ENCODE measurements at regions not wholly inside any gene's neighbourhood (a gene's known extent, or its start where the extent isn't known, plus 50 kb on each side); places are given as distances from the start of the nearest gene placed in this dataset.

DNA sequence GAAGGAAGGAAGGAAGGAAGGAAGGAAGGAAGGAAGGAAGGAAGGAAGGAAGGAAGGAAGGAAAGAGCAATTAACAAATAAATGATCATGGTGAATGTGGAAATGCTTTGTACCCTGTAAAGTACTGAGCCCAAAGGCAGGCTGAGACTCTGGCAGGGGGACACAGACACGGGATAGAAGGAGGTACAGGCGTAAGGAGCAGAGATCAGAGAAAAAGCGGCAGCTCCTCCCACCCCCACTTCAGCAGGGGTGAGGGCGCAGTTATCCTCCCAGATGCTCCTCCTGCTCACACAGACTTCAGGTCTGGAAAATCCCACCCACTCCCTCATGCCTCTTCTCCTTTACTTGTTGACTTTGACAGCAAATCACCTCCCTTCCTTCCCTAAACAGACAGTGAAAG, 464.5 kb downstream of the MATN1 start:
- Histone ChIP-seq H3K36me3 (ENCODE audit: insufficient read depth, low read length) (no peaks in the 10 kb centered on the region), H3K4me2 (ENCODE audit: low read length) (no peak overlapping the region), H4K20me1 (ENCODE audit: insufficient read depth) (no peaks in the 10 kb centered on the region), H3F3A (ENCODE audit: insufficient read depth, low read length, poor library complexity, severe bottlenecking) (no peaks in the 10 kb centered on the region), H3K27ac (ENCODE audit: low read length) (no peak overlapping the region), H3K79me2 (replicated peaks; ENCODE audit: insufficient read depth, low read length) (no peaks in the 10 kb centered on the region), H3K4me3 (ENCODE audit: low read length) (no peak overlapping the region), H3K27me3 (ENCODE audit: insufficient read depth, low read depth, low read length) (no peaks in the 10 kb centered on the region), H2AFZ (ENCODE audit: low read depth, low read length) (no peak overlapping the region), H3K9ac (ENCODE audit: low read length) (no peak overlapping the region), H3K9me3 (ENCODE audit: low read length) (no peaks in the 10 kb centered on the region), H3K9me2 (ENCODE audit: insufficient read depth, low read length) (no peaks in the 10 kb centered on the region)
- no peak for TF ChIP-seq MXI1 (conservative IDR thresholded peaks at IDR 0.05; ENCODE audit: poor library complexity, severe bottlenecking)
- TF ChIP-seq REST (IDR thresholded peaks at IDR 0.05; ENCODE audit: borderline replicate concordance) = no peak
- no peak for TF ChIP-seq EZH2 (IDR thresholded peaks at IDR 0.05; ENCODE audit: borderline replicate concordance, insufficient read depth, low read length, poor library complexity, severe bottlenecking)
- TF ChIP-seq EP300 (conservative IDR thresholded peaks at IDR 0.05; ENCODE audit: poor library complexity, severe bottlenecking) = no peak
- no peak for TF ChIP-seq CTCF (IDR thresholded peaks at IDR 0.05; ENCODE audit: poor library complexity, severe bottlenecking)
- TF ChIP-seq SMC3 (conservative IDR thresholded peaks at IDR 0.05; ENCODE audit: poor library complexity) = no peak
- TF ChIP-seq RAD21 (conservative IDR thresholded peaks at IDR 0.05) = no peak
- TF ChIP-seq TAF1 (IDR thresholded peaks at IDR 0.05; ENCODE audit: low read depth) = no peak
- TF ChIP-seq POLR2AphosphoS5 (IDR thresholded peaks at IDR 0.05) = no peak

- Histone ChIP-seq H3K79me2 (replicated peaks; ENCODE audit: insufficient read depth, low read length) (no peaks in the 10 kb centered on the region), H3K4me2 (ENCODE audit: low read length) (no peak overlapping the region), H4K20me1 (ENCODE audit: insufficient read depth) (no peaks in the 10 kb centered on the region), H3K4me3 (ENCODE audit: low read length) (no peak overlapping the region), H3K27me3 (ENCODE audit: insufficient read depth, low read depth, low read length) (no peaks in the 10 kb centered on the region), H3K9me3 (ENCODE audit: low read length) (no peaks in the 10 kb centered on the region), H3K27ac (ENCODE audit: low read length) (no peak overlapping the region), H3K9ac (ENCODE audit: low read length) (no peak overlapping the region), H3K36me3 (ENCODE audit: insufficient read depth, low read length) (no peaks in the 10 kb centered on the region), H2AFZ (ENCODE audit: low read depth, low read length) (no peak overlapping the region), H3K9me2 (ENCODE audit: insufficient read depth, low read length) (no peaks in the 10 kb centered on the region), H3F3A (ENCODE audit: insufficient read depth, low read length, poor library complexity, severe bottlenecking) (no peaks in the 10 kb centered on the region)
- TF ChIP-seq SMC3 (conservative IDR thresholded peaks at IDR 0.05; ENCODE audit: poor library complexity) = no peak
- no peak for TF ChIP-seq EZH2 (IDR thresholded peaks at IDR 0.05; ENCODE audit: borderline replicate concordance, insufficient read depth, low read length, poor library complexity, severe bottlenecking)
- TF ChIP-seq TAF1 (IDR thresholded peaks at IDR 0.05; ENCODE audit: low read depth) = no peak
Observed at GRCh38 chr1:30258471-30258870, 464.9 kb downstream of the MATN1 start.

Data from neural cell (in vitro differentiated cells).